ENCODE measurements at regions not wholly inside any gene's neighbourhood (a gene's known extent, or its start where the extent isn't known, plus 50 kb on each side); places are given as distances from the start of the nearest gene placed in this dataset.

DNA sequence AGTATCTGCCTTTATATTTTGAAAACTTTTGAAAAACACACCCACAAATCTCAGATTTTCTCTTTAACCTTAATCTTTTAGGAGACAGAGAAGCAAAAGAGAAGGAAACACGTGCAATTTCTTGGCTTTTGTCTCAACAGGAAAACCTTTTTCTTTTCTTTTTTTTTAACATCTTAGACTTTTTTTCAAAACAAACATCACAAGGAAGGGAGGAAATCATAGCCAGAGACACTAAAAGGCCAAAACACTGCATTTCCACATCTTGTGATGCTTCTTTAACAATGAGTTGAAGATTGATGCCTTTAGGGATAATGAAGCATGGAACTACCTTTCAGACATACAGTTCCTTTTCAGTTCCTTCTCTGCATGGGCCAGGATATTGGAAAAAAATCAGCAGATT is 136.6 kb upstream of the NRBF2 start:
- TF ChIP-seq POLR2AphosphoS5 (IDR thresholded peaks at IDR 0.05) = no peak
- TF ChIP-seq EP300 (IDR thresholded peaks at IDR 0.05) = no peak
- no peak for TF ChIP-seq POLR2A (IDR thresholded peaks at IDR 0.05)
- no peak for TF ChIP-seq CTCF (IDR thresholded peaks at IDR 0.05)
- Histone ChIP-seq H3K27me3 (no peaks in the 10 kb centered on the region), H3K4me3 (no peak overlapping the region), H3K27ac (no peak overlapping the region), H3K4me1 (peaks cover 3 to 12% (median 4%) of the 10 kb centered on the region in 3 donors), H3K36me3 (no peaks in the 10 kb centered on the region), H3K9me3 (no peaks in the 10 kb centered on the region)
- WGBS, 2 donors (ENCODE audit: low coverage in 1 of 2) = 13 to 30% methylated on average over 1 of the region's 1 CpG
- ATAC-seq = no peak

GRCh38 chr10:62993121-62993520 is 140.0 kb upstream of the NRBF2 start:
- Histone ChIP-seq H3K27me3 (no peaks in the 10 kb centered on the region), H3K27ac (no peak overlapping the region), H3K36me3 (no peaks in the 10 kb centered on the region), H3K4me3 (no peak overlapping the region), H3K9me3 (no peaks in the 10 kb centered on the region), H3K4me1 (peaks cover 3 to 12% (median 4%) of the 10 kb centered on the region in 3 donors)
- TF ChIP-seq CTCF (IDR thresholded peaks at IDR 0.05) (no peak), POLR2A (IDR thresholded peaks at IDR 0.05) (no peak), EP300 (IDR thresholded peaks at IDR 0.05) (no peak), POLR2AphosphoS5 (IDR thresholded peaks at IDR 0.05) (no peak)
- ATAC-seq = no peak

DNA sequence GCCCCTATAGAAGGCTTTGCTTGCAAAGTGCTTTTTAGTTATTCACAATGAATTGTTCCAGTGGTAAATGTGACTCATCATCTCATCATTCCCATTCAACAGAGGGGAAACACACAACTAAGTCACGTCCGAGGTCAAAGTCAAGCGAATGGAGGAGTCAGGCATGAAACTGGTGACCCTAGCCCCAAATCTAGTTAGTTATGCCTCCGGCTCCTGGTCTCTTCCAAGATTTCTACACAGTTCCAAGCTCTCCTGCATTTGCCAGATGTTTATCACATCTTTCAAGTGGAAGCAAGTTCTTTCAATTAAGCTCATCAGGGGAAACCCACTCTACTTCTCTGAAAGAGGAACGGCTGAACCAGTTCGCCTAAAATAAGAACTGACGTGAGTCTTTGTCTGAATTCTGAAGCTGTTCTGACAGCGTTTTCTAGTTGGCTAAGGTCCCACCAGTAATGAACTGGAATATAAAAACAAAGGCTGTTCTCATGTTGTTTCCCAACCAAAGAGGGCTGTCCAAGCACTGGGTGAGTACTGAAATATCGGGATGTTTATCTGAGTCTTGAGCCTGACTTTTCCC is 140.9 kb upstream of the NRBF2 start:
- ATAC-seq = peak; percentile 10
- 62 to 73% methylated on average over 5 to 8 of the region's 9 CpGs for WGBS, 2 donors (ENCODE audit: low coverage in 1 of 2)
- no peaks in the 10 kb centered on the region for H3K9me3 ChIP-seq
- no peak overlapping the region for H3K27ac ChIP-seq
- H3K36me3 ChIP-seq = no peaks in the 10 kb centered on the region
- no peaks in the 10 kb centered on the region for H3K27me3 ChIP-seq
- peaks cover 2 to 9% (median 4%) of the 10 kb centered on the region in 3 donors for H3K4me1 ChIP-seq
- H3K4me3 ChIP-seq = no peak overlapping the region
- no peak for TF ChIP-seq EP300 (IDR thresholded peaks at IDR 0.05)
- TF ChIP-seq POLR2A (IDR thresholded peaks at IDR 0.05) = no peak
- no peak for TF ChIP-seq POLR2AphosphoS5 (IDR thresholded peaks at IDR 0.05)
- no peak for TF ChIP-seq CTCF (IDR thresholded peaks at IDR 0.05)

- no peak for ATAC-seq
- Histone ChIP-seq H3K4me1 (no peaks in the 10 kb centered on the region), H3K27me3 (no peaks in the 10 kb centered on the region), H3K4me3 (no peak overlapping the region), H3K36me3 (no peaks in the 10 kb centered on the region), H3K27ac (no peak overlapping the region), H3K9me3 (no peaks in the 10 kb centered on the region)
- WGBS, 2 donors (ENCODE audit: low coverage in 1 of 2) = 74 to 86% methylated on average over 1 of the region's 1 CpG
- TF ChIP-seq POLR2A (IDR thresholded peaks at IDR 0.05) = no peak
- TF ChIP-seq CTCF (IDR thresholded peaks at IDR 0.05) = no peak
- no peak for TF ChIP-seq POLR2AphosphoS5 (IDR thresholded peaks at IDR 0.05)
- no peak for TF ChIP-seq EP300 (IDR thresholded peaks at IDR 0.05)
Observed at GRCh38 chr10:62990126-62990525, 143.0 kb upstream of the NRBF2 start.

- no peaks in the 10 kb centered on the region for H3K36me3 ChIP-seq
- no peak overlapping the region for H3K4me3 ChIP-seq
- no peaks in the 10 kb centered on the region for H3K4me1 ChIP-seq
- no peak overlapping the region for H3K27ac ChIP-seq
- H3K9me3 ChIP-seq = no peaks in the 10 kb centered on the region
- 80 to 83% methylated on average over 1 to 3 of the region's 4 CpGs for WGBS, 2 donors (ENCODE audit: low coverage in 1 of 2)
- no peak for TF ChIP-seq CTCF (IDR thresholded peaks at IDR 0.05)
- no peak for TF ChIP-seq POLR2AphosphoS5 (IDR thresholded peaks at IDR 0.05)
- TF ChIP-seq EP300 (IDR thresholded peaks at IDR 0.05) = no peak
- no peak for TF ChIP-seq POLR2A (IDR thresholded peaks at IDR 0.05)
- ATAC-seq = no peak
- H3K27me3 ChIP-seq = no peaks in the 10 kb centered on the region
Observed at GRCh38 chr10:62985807-62986600, 147.1 kb upstream of the NRBF2 start.

Data from gastroesophageal sphincter (tissue), 4 donors.